Fibroblast of mammary gland (primary cell): ENCODE measurements at regions not wholly inside any gene's neighbourhood (a gene's known extent, or its start where the extent isn't known, plus 50 kb on each side); places are given as distances from the start of the nearest gene placed in this dataset.

ENCODE experiments used
- DNase-seq: peaks from one replicate; pipeline ENCODE4 v3.0.0-alpha.2; 2010; ENCODE audit warnings: low read depth
- H3K4me3 ChIP-seq: 2 replicates; pipeline ENCODE4 v1.5.1; 2011; ENCODE audit warnings: low read depth, mild to moderate bottlenecking, low read length, moderate library complexity; ENCODE audit not compliant: control insufficient read depth
- TF ChIP-seq, protein P1 (sequence below): conservative IDR thresholded peaks from 2 replicates; pipeline ENCODE4 v1.5.1; 2011; ENCODE audit warnings: low read depth, low read length, inconsistent platforms; ENCODE audit not compliant: control insufficient read depth, insufficient read depth

DNA sequence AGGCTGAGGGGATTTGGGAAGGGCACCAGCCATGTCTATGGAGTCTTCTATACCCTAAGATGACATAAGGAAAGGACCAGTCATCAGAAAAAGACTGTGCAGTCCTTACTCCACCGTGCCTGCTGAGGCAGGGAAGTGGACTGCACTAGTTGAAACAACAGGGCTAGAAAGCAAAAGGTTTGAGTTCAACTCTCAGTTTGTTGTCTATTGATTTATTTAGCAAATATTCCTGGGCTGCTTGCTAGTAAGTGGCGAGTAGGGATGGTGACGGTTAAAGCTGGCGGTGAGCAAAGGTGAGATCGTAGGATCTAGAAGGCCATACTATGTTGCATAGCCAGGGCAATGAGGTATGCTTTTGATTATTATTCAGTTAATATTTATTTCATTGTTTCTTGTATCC, 110.1 kb downstream of the SMIM20 start:
- peak; percentile 38 for DNase-seq
- no peak overlapping the region for H3K4me3 ChIP-seq
- TF ChIP-seq, protein P1, sequence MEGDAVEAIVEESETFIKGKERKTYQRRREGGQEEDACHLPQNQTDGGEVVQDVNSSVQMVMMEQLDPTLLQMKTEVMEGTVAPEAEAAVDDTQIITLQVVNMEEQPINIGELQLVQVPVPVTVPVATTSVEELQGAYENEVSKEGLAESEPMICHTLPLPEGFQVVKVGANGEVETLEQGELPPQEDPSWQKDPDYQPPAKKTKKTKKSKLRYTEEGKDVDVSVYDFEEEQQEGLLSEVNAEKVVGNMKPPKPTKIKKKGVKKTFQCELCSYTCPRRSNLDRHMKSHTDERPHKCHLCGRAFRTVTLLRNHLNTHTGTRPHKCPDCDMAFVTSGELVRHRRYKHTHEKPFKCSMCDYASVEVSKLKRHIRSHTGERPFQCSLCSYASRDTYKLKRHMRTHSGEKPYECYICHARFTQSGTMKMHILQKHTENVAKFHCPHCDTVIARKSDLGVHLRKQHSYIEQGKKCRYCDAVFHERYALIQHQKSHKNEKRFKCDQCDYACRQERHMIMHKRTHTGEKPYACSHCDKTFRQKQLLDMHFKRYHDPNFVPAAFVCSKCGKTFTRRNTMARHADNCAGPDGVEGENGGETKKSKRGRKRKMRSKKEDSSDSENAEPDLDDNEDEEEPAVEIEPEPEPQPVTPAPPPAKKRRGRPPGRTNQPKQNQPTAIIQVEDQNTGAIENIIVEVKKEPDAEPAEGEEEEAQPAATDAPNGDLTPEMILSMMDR: no peak

DNA sequence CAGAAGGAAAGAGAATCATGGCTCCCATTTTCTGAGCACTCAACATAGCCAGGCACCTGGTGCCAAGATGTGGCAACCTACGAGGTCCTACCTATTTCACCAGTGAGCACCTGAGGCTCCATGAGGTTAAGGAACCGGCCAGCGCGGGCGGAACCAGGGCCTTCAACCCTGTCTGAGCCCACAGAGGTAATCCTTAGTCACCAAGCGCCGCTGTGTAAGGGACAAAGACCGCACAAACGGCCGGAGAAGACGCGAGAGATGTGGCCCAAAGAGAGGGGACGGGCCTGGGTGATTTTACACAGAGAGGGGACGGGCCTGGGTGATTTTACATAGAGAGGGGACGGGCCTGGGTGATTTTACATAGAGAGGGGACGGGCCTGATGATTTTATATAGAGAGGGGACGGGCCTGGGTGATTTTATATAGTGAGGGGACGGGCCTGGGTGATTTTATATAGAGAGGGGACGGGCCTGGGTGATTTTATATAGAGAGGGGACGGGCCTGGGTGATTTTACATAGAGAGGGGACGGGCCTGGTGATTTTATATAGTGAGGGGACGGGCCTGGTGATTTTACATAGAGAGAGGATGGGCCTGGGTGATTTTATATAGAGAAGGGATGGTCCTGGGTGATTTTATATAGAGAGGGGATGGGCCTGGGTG, 114.2 kb downstream of the SMIM20 start:
- TF ChIP-seq, protein P1: no peak
- H3K4me3 ChIP-seq: no peak overlapping the region
- no peak for DNase-seq

DNA sequence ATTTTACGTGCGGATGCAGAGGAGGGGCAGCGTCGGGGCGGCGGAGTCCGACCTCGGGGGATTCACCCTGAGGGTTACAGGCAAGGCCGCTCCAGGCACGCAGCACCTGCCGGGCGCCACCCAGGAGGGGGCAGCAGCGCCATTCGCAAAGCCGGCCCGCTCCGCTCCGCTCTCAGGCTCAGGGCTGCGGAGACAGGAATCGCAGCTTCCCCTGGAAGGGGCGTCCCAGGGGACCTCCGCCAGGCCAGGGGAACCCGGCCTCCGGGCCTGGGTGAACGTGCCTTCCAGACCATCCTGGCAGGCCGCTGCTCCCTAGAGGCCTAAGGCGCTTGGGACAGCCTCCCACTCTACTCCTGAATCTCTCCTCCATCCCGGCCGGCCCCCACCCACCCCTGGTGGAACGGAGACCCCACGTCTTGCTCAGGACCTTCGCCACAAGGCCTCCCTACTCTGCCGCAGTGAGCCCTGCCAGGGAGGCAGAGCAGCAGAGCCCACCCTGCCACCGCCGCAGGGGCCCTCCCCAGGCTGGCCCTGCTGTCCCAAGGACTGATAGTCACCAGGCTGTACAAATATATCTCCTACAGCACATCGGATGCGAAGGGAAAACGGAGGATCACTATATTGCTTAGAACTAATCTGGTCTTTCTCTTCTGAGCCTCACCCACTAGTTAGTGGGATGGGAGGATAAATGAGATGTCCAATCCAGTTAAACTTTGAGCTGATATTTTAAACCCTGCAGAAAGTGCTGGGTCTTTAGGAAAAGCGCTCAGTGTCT, 115.0 kb downstream of the SMIM20 start:
- TF ChIP-seq, protein P1: peak; percentile 63
- peak; percentile 62 for DNase-seq
- no peak overlapping the region for H3K4me3 ChIP-seq

DNA sequence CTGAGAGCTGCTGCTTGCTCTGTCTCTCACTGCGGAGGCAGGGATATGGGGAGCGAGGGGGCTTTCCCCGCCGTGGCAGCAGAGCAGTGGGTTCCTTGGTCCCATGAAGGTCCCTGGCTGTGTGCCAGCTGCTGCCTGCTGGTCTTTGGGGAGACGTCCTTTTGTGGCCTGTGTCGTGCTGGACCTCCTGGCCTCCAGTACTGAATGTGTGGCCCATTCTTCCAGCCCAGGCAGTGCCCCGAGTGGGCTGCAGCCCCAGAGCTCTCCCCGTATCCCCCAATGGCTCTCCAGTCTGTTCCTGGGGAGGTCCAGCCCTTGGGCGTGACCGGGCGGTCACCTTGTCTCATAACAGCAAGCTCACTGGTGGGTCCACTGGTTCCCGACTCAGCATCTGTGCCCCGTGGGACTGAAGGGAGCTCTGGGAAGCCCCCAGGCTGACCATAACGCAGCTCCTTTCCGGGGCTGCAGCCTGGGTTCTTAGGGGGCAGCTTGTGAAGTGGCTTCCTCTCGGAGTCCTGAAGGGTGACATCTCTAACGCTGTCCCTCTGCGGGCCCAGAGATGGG, 115.6 kb downstream of the SMIM20 start:
- DNase-seq: no peak
- TF ChIP-seq, protein P1: no peak
- no peak overlapping the region for H3K4me3 ChIP-seq

DNA sequence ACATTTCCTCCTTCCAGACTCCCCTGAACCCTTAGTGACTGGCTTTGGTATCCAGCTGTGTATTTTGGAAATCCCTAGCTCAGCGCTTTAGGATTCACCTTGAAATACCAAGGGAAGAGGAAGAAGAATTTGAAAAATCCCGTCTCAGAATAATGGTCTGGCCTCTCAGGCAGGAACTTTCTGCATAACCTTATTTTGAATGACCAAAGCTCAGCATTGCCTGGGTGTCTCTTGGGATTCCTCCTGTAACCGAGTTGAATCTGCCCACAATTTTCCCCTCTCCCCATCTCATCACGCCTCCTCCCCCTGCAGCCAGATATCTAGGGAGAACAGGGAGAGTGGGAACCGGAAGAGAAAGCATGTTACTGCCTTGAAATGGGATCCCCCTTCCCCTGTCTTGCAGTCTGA, 116.2 kb downstream of the SMIM20 start:
- no peak for DNase-seq
- TF ChIP-seq, protein P1: no peak
- H3K4me3 ChIP-seq: no peak overlapping the region

DNA sequence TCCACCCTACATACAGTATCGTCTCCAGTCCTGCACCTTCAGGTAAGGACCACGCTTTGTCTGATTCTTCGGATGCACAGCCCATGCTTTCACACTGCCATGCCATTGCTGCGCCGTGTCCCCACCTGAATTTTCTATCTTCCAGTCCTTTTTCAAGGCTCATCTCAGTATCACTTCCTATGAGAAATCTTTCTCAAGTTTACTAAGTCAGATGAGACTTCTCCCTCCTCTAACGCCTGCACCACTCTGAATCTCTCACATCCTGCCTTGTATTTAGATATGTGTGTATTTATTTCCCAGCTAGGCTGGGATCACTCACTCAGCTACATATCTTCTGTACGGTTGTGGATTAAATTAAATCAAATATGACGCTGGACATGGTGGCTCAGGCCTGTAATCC, 116.8 kb downstream of the SMIM20 start:
- TF ChIP-seq, protein P1: no peak
- no peak overlapping the region for H3K4me3 ChIP-seq
- no peak for DNase-seq
